RWPE1 (cell line): ENCODE measurements at regions not wholly inside any gene's neighbourhood (a gene's known extent, or its start where the extent isn't known, plus 50 kb on each side); places are given as distances from the start of the nearest gene placed in this dataset.

Experiments
- CTCF ChIA-PET: fragments of 350-600 bp; sonication (Branson Sonifier 250); formaldehyde crosslinking; extraction: SDS; loops from one replicate; lab custom pipeline; 2021; lab: Yijun Ruan, JAX
- POLR2A ChIA-PET: fragments of 400-600 bp; formaldehyde crosslinking; extraction: SDS; loops from one replicate; lab custom pipeline; 2020; ENCODE audit warnings: antibody characterized with exemption; ENCODE audit not compliant: low non-redundant PET; lab: Yijun Ruan, JAX
- DNase-seq: peaks from one replicate; pipeline ENCODE4 v3.0.0; 2012; ENCODE audit warnings: low spot score
- H3K27ac ChIP-seq: fragments of 450-650 bp; 2 replicates; pipeline ENCODE4 v1.5.1; 2017
- TF ChIP-seq, protein P1 (sequence below): fragments of 450-650 bp; conservative IDR thresholded peaks from 2 replicates; pipeline ENCODE4 v1.5.1; 2017; ENCODE audit warnings: low read depth, mild to moderate bottlenecking

- CTCF ChIA-PET = interaction anchor here (1.4 kb wide), 1 partner anchor 27 kb away, joined by 6 read pairs; no protein-coding TSS in a partner anchor
- TF ChIP-seq, protein P1, sequence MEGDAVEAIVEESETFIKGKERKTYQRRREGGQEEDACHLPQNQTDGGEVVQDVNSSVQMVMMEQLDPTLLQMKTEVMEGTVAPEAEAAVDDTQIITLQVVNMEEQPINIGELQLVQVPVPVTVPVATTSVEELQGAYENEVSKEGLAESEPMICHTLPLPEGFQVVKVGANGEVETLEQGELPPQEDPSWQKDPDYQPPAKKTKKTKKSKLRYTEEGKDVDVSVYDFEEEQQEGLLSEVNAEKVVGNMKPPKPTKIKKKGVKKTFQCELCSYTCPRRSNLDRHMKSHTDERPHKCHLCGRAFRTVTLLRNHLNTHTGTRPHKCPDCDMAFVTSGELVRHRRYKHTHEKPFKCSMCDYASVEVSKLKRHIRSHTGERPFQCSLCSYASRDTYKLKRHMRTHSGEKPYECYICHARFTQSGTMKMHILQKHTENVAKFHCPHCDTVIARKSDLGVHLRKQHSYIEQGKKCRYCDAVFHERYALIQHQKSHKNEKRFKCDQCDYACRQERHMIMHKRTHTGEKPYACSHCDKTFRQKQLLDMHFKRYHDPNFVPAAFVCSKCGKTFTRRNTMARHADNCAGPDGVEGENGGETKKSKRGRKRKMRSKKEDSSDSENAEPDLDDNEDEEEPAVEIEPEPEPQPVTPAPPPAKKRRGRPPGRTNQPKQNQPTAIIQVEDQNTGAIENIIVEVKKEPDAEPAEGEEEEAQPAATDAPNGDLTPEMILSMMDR = no peak
- H3K27ac ChIP-seq = no peak overlapping the region
- no peak for DNase-seq
- POLR2A ChIA-PET = no interaction called here
Measured at GRCh38 chr7:84617265-84618030, 422.9 kb upstream of the SEMA3A start.

DNA sequence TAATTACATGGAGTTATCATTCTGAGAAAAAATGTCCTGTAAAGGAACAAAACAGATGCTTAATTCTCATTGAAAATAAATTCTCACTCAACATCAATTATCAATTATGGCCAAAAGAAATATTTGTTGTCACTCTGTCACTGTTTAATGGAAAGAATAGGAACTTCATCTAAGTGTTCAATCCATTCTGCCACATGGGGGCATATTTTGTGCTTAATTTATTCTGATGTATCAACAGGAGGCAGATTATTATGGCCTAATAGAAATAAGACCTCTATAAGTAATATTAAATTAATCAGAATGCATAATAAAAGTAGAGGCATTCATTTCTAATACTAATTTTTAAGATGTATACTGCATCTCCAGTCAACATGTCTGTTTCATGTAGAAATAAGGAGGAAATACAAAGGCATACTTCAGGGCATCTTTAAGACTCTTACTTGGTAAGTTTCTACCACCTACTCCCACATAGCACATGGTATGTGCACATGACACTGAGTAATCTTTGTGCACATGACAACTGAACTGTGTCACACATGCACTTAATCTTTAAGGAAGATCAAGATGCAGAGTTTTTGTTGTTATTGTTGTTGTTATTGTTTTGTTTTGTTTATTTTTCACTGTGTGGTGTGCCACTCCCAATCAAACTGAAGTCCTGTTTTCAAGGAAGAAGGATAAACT is 420.4 kb upstream of the SEMA3A start:
- H3K27ac ChIP-seq = no peak overlapping the region
- ChIA-PET CTCF (no interaction called here), POLR2A (no interaction called here)
- DNase-seq = no peak
- TF ChIP-seq, protein P1 = no peak

DNA sequence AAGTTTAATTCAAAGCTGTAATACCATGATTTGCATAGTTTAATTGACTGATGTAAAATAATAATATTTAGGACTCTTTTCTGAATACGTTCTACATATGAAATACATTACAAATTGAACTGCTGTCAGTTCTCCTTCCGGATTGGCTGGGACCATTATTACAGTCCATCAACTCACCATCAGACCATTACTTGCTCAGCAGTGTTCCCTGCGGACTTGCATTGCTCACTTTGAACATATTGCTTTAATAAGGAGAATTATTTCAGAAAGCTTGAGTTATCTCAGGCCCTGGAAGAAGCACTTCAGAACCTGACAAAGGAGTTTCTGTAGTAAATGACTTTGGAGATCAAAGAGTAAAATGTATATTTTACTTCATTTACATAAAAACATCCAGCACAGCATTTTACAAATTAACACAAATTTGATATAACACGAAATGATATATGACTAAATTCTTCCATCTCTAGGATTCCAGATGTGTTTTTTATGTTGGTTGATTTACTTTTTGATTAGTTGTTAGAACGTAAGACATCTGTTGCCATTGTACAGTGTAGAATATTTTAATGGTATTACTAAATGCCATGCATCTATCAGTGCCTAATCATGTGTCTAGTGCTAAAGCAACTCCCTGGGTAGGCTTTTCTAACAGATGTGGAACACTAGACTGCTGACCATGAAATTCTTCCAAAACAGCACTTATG is 418.5 kb upstream of the SEMA3A start:
- ChIA-PET POLR2A (no interaction called here), CTCF (interaction anchor here (0.5 to 0.7 kb wide), 2 partner anchors 276 to 571 kb away, joined by 3 read pairs; no protein-coding TSS in a partner anchor)

GRCh38 chr7:84611391-84611790 is 416.8 kb upstream of the SEMA3A start:
- no peak for DNase-seq
- CTCF ChIA-PET = no interaction called here
- TF ChIP-seq, protein P1 = no peak
- POLR2A ChIA-PET = no interaction called here
- H3K27ac ChIP-seq = no peak overlapping the region

More for the DNA sequence above, 418.5 kb upstream of the SEMA3A start:
- TF ChIP-seq, protein P1 = no peak
- no peak for DNase-seq
- no peak overlapping the region for H3K27ac ChIP-seq

- TF ChIP-seq, protein P1 = no peak
- POLR2A ChIA-PET = no interaction called here
- CTCF ChIA-PET = interaction anchor here (0.7 kb wide), 1 partner anchor 17 kb away, joined by 3 read pairs; no protein-coding TSS in a partner anchor
- DNase-seq = no peak
- H3K27ac ChIP-seq = no peak overlapping the region
Measured at GRCh38 chr7:84610390-84610789, 415.8 kb upstream of the SEMA3A start.

- DNase-seq = no peak
- CTCF ChIA-PET = no interaction called here
- POLR2A ChIA-PET = no interaction called here
- TF ChIP-seq, protein P1 = no peak
- H3K27ac ChIP-seq = no peak overlapping the region
Measured at GRCh38 chr7:84605301-84605700, 410.7 kb upstream of the SEMA3A start.
